ENCODE measurements at regions not wholly inside any gene's neighbourhood (a gene's known extent, or its start where the extent isn't known, plus 50 kb on each side); places are given as distances from the start of the nearest gene placed in this dataset.

- no peak for DNase-seq (ENCODE audit: low read depth in 1 of 2, low spot score in 1 of 2)
Measured at GRCh38 chr5:8238080-8238479, 369.1 kb downstream of the MTRR start.

- no peak for DNase-seq (ENCODE audit: low read depth in 1 of 2, low spot score in 1 of 2)
Measured at GRCh38 chr5:8239198-8239597, 370.2 kb downstream of the MTRR start.

- DNase-seq (ENCODE audit: low read depth in 1 of 2, low spot score in 1 of 2), result no peak
Measured at GRCh38 chr5:8239646-8240045, 370.7 kb downstream of the MTRR start.

- no peak for DNase-seq (ENCODE audit: low read depth in 1 of 2, low spot score in 1 of 2)
Measured at GRCh38 chr5:8241076-8241475, 372.1 kb downstream of the MTRR start.

GRCh38 chr5:8241558-8241957 is 372.6 kb downstream of the MTRR start:
- DNase-seq (ENCODE audit: low read depth in 1 of 2, low spot score in 1 of 2), result no peak

GRCh38 chr5:8247049-8247899 is 378.3 kb downstream of the MTRR start:
- DNase-seq (ENCODE audit: low read depth in 1 of 2, low spot score in 1 of 2), result no peak

GRCh38 chr5:8253376-8253775 is 384.4 kb downstream of the MTRR start:
- no peak for DNase-seq (ENCODE audit: low read depth in 1 of 2, low spot score in 1 of 2)

GRCh38 chr5:8254674-8255073 is 385.7 kb downstream of the MTRR start:
- no peak for DNase-seq (ENCODE audit: low read depth in 1 of 2, low spot score in 1 of 2)

- no peak for DNase-seq (ENCODE audit: low read depth in 1 of 2, low spot score in 1 of 2)
Measured at GRCh38 chr5:8258801-8259200, 389.9 kb downstream of the MTRR start.

GRCh38 chr5:8270246-8270645 is 401.3 kb downstream of the MTRR start:
- DNase-seq (ENCODE audit: low read depth in 1 of 2, low spot score in 1 of 2), result no peak

- no peak for DNase-seq (ENCODE audit: low read depth in 1 of 2, low spot score in 1 of 2)
Measured at GRCh38 chr5:8280711-8281363, 411.9 kb downstream of the MTRR start.

- no peak for DNase-seq (ENCODE audit: low read depth in 1 of 2, low spot score in 1 of 2)
Measured at GRCh38 chr5:8288334-8288733, 419.4 kb downstream of the MTRR start.

- no peak for DNase-seq (ENCODE audit: low read depth in 1 of 2, low spot score in 1 of 2)
Measured at GRCh38 chr5:8288897-8289516, 420.1 kb downstream of the MTRR start.

GRCh38 chr5:8289779-8290178 is 420.8 kb downstream of the MTRR start:
- DNase-seq (ENCODE audit: low read depth in 1 of 2, low spot score in 1 of 2), result no peak

- DNase-seq (ENCODE audit: low read depth in 1 of 2, low spot score in 1 of 2), result no peak
Measured at GRCh38 chr5:8290721-8291120, 421.8 kb downstream of the MTRR start.

GRCh38 chr5:8291641-8292040 is 422.7 kb downstream of the MTRR start:
- DNase-seq (ENCODE audit: low read depth in 1 of 2, low spot score in 1 of 2), result no peak

GRCh38 chr5:8295141-8295540 is 426.2 kb downstream of the MTRR start:
- DNase-seq (ENCODE audit: low read depth in 1 of 2, low spot score in 1 of 2), result no peak

GRCh38 chr5:8299716-8300115 is 430.8 kb downstream of the MTRR start:
- no peak for DNase-seq (ENCODE audit: low read depth in 1 of 2, low spot score in 1 of 2)

GRCh38 chr5:8304341-8304740 is 435.4 kb downstream of the MTRR start:
- DNase-seq (ENCODE audit: low read depth in 1 of 2, low spot score in 1 of 2), result no peak

- no peak for DNase-seq (ENCODE audit: low read depth in 1 of 2, low spot score in 1 of 2)
Measured at GRCh38 chr5:8306288-8306896, 437.4 kb downstream of the MTRR start.

- DNase-seq (ENCODE audit: low read depth in 1 of 2, low spot score in 1 of 2), result no peak
Measured at GRCh38 chr5:8314965-8315364, 446.0 kb downstream of the MTRR start.
